ENCODE measurements at regions not wholly inside any gene's neighbourhood (a gene's known extent, or its start where the extent isn't known, plus 50 kb on each side); places are given as distances from the start of the nearest gene placed in this dataset.

DNA sequence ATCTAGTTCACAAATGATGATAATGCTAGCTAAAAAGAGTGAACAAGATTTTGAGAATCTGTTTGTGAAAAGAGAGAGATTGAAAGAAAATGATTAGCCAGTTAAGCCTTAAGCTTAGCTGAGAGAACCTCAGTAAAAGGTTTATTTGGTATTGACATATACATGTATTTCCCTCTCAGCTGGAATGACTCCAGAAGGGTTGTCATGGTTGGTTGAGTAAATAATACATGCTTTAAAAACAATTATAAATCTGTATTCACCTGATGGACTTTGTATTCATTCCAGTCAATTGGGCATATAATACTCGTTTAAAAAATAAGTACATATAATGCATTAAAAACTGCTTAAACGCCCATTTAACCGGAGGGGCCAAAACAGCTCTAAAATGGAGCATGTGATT, 181.4 kb downstream of the GRB14 start:
- no peak for DNase-seq (ENCODE audit: low spot score)

DNA sequence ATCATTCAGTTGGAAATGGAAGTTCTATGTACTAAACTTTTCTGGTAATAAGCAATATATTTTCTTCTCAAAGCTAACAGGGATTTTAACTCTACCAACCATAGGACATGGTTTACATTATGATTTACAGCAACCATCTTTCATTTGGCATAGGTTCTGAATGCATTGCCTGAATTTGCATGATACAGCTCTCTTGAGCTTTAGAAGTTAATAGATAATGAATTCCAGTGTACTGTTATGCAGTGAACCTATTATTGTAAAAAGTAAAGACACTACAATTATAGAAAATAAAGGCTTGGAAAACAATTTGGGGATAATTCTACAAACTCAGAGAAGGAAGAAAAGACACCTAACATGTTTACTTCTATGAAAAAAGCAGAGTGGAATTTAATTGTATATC, 182.0 kb downstream of the GRB14 start:
- DNase-seq (ENCODE audit: low spot score) = no peak

DNA sequence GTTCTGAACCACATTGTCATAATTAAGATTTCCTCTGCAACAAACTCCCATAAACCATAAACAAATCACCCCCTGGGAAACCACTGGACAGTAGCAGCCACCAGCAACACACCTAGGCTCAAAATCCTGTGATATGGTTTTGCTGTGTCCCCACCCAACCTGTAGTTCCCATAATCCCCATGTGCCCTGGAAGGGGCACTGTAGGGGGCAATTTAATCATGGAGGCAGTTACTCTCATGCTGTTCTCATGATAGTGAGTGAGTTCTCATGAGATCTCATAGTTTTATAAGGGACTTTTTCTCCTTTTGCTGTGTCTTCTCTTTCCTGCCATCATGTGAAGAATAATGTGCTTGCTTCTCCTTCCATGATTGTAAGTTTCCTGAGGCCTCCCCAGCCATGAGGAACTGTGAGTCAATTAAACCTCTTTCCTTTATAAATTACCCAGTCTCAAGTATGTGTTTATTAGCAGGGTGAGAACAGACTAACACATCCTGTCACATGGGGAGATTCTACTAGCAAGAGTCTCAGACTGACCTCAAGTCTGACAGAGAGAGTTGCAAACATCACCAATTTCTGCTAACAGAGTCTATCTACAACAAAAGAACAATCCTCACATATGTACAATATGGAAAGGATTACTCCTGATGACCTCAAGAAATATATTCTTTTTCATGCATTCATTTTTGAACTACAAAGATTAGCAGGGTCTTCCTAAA, 182.6 kb downstream of the GRB14 start:
- no peak for DNase-seq (ENCODE audit: low spot score)

DNA sequence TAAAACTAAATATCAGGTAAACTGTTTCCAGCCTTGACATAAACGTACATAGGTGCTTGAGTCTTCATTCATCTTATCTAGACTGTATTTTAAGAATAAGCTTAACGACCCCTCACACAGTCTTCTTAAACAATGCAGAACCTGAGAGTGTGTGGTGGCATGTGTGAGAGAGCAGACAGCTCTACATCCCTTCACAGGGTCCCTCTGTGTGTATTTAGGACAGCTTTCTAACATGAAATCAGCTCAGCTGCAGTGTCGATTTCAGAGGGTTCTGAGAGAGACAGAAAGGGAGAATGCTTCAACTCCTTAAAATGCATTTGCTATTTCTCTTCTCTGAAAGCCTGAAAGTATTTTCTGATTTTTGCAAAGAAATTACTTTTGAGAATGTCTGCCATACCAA, 185.2 kb downstream of the GRB14 start:
- DNase-seq (ENCODE audit: low spot score) = no peak

DNA sequence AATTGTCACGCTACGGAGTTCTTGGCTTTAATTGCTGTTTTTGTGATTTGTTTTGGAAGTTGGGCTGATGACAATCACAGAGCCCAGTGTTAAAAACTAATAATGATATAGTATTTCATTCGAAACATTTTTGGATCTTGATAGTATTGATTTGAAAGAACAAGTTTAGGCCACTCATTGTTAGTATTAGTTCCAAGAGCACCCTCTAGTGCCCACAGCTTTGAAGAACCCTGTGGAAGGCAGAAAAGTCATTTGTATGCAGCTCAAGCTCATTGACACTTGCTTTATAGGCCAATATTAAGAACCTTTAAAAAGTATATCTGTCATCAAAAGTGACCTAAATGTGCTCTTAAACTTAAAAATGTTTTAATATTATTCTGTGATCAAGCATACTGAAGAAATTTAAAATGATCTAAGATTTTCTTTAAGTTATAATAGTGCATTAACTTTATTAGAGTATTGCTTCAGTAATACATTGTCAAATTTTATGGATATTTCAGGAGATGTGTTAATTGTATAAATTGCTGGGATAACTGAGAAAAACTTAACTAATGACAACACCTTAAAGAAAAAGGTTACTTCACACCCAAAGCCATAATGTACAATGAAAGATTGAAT, 191.0 kb downstream of the GRB14 start:
- DNase-seq (ENCODE audit: low spot score) = peak; percentile 46

DNA sequence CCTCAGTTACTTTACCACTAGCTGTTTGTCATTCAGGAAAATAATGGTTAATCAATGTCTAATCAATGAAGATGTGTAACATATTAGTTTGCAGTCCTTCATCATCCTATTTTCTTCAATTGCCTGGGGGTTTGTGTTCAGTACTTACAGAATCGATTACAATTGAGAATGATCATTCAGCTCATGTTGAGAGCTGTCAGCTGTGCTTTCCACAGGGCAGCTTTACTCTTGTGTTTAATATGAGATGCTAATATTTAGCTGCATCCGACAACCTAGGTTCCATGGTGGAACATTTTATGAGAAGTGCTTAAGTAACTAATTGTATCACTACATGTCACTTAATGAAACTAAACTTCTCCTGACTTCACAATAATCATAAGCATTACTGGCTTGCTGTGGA, 191.9 kb downstream of the GRB14 start:
- no peak for DNase-seq (ENCODE audit: low spot score)

DNA sequence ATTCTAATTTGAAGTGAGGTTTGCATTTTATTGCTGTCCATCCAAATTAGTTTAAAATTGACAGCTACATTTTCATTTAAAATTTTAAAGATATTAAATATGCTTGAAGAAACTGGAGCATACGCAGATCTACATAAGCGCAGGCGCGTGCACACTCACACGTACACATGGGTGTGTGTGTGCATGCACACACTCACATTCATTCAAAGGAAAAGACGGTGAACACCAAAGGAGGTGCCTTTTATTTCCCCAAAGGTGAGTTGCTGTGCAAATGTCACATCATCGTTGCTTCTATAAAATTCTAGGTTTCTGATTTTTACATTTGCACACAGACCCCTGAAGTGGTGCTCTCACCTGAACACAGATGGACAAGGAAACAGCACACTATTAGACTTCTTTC, 194.2 kb downstream of the GRB14 start:
- no peak for DNase-seq (ENCODE audit: low spot score)

DNA sequence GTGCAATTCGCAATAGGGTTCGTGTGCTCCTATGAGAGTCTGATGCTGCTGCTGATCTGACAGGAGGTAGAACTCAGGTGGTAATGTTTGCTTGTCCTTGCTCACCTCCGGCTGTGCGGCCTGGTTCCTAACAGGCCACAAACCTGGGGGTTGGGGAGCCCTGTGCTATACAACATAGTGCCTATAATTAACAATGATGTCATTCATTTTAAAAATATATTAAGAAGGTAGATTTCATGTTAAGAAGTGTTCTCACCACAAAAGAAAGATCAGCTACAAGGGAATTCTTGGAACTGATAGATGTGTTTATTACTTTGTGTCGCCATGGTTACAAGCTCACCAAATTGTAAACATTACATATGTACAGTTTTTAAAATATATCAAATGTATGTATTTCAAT, 200.5 kb downstream of the GRB14 start:
- no peak for DNase-seq (ENCODE audit: low spot score)

DNA sequence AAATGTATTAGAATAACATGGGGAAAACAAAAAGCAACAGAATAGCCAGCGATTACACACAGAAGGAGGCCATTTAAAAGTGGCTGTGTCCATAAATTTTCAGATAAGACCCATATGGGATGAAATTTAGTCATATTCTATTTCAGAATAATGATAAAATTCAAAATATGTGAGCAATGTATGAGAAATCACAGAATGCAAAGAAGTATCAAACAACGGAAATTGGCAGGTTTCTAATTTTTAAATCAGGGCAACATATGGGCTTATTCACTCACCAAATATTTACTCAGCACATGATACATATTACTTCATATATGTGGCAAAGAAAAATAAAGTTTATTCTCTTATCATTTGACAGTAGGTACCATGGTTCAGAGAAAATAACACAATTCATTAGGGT, 208.5 kb downstream of the GRB14 start:
- DNase-seq (ENCODE audit: low spot score) = no peak

DNA sequence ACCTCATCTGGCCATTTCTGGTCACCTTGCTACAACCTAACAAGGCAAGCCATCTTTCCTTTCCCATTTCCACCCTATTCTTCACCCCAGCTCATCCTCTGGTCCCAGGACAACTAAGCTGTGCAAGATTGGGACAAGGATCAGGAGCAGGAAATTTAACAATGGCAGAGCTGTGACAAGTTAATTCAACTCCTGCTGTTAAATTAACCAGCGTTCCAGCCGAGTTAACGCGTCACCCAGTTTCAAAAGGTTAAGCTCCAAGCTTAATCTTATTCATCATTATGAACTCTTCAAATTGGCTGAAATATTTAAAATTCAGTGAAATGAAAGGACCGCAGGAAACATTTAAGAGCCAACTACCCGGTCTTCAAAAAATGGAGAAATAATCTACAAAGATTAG, 231.9 kb downstream of the GRB14 start:
- no peak for DNase-seq (ENCODE audit: low spot score)

DNA sequence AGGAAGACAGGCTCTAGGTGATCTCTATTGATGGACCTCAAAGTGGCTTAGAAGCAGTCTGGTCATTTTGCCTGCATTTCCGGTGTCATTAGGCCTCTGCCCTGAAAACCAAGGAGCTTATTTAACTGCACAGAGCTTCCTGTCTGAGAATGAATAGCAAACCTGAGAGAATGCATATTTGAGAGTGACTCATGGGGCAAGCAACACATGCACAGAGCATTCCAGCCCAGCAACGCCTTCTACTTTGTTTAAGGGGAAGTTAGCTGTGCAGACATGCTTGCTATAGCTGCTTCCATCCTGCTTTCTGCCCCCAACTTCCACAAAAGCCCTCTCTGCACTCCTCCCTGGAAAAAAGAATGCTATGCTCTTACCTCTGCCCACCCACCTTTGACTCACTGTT, 232.8 kb downstream of the GRB14 start:
- DNase-seq (ENCODE audit: low spot score) = no peak

DNA sequence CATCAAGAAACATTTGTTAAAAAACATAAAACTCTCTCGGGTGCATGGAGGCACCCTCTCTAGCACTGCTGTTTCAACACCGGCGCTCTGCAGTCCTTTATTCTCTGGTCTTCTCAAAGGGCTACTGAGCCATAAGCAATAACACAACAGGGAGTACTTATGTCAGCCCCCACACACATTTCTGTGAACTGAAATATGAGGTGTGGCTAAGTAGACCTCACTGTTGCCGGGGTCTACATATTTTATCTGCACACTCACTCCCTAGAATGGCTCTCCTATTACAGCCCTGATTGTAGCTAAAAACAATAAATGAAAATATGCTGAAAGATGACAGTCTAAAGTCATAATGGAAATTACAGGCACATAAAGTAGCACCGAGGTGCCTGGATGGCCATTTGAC, 235.1 kb downstream of the GRB14 start:
- no peak for DNase-seq (ENCODE audit: low spot score)

DNA sequence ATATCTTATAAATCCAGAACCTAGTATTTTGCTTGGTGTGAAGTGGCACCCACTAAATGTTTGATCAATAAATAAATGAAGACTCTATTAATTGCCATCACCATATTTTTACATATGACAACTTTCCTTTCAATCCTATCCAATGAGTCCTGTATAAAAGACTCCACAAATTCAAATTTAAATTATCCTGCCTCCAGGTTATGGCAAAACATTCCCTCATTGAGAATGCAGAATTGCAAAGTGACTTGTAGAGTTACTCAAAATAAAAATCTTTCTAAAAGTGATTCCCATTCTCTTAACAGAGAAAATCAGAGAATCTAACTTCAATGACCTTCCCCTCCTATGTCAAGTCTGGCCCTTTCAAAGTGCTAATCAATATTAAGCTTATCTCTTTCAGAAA, 236.8 kb downstream of the GRB14 start:
- DNase-seq (ENCODE audit: low spot score) = no peak

DNA sequence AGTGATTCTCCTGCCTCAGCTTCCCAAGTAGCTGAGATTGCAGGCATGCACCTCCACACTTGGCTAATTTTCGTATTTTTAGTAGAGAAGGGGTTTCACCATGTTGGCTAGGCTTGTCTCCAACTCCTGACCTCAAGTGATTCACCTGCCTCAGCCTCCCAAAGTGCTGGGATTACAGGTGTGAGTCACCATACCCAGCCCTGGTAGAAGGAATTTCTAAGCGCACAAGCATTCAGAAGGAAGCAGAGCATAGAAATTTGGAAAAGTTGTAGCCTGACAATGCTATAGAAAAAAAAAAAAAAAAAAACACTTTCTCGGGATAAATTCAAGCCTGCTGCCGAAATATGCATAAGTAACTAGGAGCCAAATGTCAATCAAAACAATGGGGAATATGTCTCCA, 249.4 kb downstream of the GRB14 start:
- no peak for DNase-seq (ENCODE audit: low spot score)

DNA sequence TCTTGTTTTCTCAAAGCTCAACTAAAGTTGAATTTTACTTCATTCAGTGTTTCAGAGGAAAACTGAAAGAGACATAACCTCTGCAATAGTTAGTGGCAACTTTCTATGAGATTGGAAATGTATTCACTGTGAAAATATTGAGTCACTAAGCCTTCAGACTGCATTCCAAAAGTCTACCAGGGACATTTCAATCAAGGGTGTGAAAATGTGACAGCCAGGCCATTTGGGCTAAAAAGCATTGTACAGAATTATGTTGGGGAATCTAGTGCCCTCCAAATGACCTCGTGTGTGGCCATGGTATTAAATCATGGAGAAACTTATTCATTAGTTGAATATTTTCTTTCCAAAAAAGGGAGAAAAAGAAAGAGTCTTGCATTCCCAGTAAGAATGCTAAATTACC, 251.9 kb downstream of the GRB14 start:
- DNase-seq (ENCODE audit: low spot score) = no peak

DNA sequence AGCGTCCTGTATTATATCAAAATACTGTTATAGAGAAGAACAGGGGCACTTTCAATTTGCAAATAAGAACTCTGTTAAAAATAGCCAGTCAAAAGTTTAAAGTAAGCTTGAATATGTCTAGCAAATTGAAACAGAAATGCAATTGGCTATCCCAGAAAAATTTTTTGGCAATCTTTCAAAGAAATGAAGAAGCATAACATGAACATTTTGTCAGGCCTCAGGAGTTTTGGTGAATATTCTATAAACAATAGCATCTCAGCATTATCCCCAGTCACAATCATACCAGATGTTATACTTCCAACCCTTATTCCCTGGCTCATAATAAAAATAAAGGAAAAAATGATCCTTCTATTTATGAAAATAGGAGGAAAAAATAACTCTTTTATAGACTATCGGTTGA, 252.4 kb downstream of the GRB14 start:
- DNase-seq (ENCODE audit: low spot score) = no peak

DNA sequence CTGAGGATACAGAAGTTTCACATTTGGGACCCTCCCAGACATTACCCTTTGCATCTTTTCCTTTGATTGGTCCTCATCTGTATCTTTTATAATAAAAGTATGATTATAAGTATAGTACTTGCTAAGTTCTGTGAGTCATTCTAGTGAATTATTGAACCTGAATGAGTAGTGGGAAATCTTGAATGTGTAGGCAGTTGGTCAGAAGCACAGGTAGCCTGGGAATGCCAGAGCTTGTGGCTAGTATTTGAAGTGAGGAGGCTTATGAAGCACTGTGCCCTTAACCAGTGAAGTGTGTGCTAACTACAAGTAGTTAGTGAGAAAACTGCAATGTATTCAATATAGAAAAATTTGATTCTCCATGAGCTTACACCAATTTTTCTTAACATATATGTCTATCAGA, 257.6 kb downstream of the GRB14 start:
- no peak for DNase-seq (ENCODE audit: low spot score)

DNA sequence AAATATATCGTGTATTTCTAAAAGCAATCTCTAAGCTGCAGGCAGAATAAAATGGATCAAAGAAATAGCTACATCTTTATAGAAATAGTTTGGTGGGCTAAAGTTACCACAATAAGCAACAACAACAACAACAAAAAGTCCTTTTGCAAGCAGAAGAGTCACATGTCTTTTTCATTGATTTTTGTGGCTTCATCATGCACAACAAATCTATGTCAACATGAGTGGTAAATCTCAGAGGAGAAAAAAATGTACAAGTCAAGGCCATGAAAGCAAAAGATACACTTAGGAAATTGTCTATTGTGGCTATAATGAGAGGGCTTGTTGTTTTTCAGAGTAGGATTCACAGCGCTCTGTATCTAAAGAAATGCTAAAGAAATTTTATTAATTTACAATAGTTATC, 269.7 kb downstream of the GRB14 start:
- no peak for DNase-seq (ENCODE audit: low spot score)

DNA sequence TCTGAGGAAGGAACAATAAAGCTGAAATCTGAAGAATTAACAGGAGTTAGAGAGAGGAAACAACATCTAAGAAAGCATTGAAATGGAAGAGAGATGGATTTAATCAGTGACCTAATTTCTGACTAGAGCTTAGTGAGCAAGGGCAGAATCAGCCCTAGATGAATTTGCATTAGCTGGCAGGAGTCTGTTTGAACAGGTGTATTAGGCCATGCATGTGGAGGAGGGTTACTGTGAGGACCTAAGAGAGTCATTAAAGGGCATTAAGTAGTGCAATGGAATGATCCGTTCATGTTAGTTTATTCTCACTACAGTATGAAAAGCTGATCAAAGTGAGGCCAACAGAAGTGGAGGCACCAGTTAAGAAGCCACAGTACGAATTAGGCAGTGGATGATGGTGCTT, 285.3 kb downstream of the GRB14 start:
- DNase-seq (ENCODE audit: low spot score) = no peak

DNA sequence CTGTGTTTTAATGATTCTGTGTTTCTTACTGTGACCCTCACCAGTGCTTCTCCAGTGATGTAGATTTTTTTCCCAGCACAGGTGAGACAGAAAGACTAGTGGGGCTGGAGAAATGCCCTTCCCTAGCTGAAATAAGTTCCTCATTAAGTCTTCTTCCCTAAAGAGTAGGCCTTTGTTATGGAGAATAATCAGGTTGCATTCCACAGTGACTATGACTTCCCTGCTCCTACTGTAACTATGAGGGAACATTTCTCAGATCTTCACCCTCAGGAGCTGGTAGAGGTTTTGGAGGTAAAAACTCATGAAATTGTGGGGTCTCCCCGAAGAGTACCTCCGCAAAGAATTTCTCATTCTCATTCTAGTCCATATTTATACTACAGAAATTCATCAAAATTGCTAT, 286.2 kb downstream of the GRB14 start:
- no peak for DNase-seq (ENCODE audit: low spot score)

DNA sequence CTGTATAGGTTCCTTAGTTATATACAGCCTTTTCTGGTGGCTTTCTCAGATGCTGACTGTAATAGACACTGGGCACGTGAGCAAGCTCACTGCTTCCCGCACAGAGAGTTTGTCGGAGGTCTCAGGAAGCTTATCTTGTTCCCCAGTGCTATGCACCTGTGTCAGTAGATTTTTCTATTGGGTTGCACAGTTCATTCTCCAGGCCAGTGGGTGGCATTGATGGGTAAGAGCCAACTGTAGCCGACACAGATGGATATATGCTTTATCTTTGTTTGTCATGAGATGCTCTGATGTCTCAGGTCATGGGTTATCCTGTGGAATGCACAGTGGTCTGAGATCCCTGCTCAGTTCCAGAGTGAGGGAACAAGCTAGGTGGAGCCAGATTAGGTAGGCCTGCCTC, 293.0 kb downstream of the GRB14 start:
- no peak for DNase-seq (ENCODE audit: low spot score)

DNA sequence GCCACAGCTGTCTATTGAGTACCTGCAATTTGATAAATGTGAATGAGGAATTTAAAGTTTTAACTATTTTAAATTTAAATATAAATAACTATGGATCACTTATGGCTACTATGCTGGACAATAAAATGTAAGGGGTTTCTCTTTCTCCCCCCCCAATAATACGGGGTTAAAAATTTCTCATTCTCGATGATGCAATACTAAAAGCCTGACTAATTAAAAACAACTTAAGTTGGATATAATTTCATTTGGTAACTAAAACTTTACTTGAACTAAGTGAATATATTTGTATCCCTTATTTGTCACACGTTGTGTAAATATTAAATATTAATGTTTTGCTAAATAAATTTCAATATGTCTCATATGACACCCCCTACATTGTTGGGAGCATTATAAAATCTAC, 297.3 kb downstream of the GRB14 start:
- no peak for DNase-seq (ENCODE audit: low spot score)

DNA sequence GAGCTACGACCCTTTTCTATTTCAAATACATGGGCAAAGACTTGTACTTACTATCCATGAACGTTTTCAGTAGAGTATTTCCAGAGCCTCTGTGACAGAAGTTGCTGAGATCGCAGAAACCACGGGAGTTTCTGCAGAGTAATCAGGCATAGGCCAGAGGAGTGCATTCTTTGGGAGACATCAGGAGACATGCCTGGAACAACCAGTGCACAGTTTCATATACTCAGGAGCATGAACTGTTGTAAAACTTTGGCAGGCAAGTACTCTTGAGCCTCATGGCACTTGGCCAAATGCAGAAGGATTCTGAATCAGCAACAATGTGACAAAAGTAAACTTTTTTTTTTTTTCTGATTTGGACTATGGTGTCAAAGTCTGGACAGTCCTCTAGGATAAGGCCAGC, 307.1 kb downstream of the GRB14 start:
- no peak for DNase-seq (ENCODE audit: low spot score)

DNA sequence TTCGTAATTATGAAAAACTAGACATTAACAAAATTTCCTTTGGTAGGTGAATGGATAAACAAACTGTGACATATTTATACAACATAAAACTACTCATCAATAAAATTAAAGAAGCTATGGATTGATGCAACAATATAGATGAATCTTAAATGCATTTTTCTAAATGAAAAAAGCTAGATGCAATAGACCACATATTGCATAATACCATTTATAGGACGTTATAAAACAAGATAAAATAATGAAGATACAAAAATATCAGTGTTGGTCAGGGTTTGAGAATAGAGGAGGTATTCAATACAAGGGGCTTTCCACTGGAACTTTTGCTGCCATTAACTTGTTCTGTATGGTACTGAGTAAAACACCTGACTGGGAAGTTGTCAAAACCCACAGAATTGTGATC, 314.4 kb downstream of the GRB14 start:
- DNase-seq (ENCODE audit: low spot score) = no peak
